Stimulated activated effector memory CD8-positive, alpha-beta T cell treated with anti-CD3 and anti-CD28 coated beads, Interleukin-12 subunit alpha, Interleukin-12 subunit beta, amount 100 ng/mL, for 72 hours (primary cell): ENCODE measurements at regions not wholly inside any gene's neighbourhood (a gene's known extent, or its start where the extent isn't known, plus 50 kb on each side); places are given as distances from the start of the nearest gene placed in this dataset.
"Not testable (repeated sequence)": the region's sequence is repeated elsewhere in the genome, so short reads cannot be mapped to it uniquely, and the experiment has no call there.

Source experiments
- ATAC-seq: fragments of 150-1000 bp; cut with Tn5 transposase; 2 replicates; pipeline ENCODE4 v1.10.0; 2021
- DNase-seq, 2 donors: peaks; one replicate each; pipeline ENCODE4 v3.0.0; 2021 to 2022; ENCODE audit warnings: low spot score in 2 of 2
- H3K27ac Mint-ChIP-seq: one replicate; pipeline ENCODE4 v1.8.0; 2022; ENCODE audit warnings: mild to moderate bottlenecking, mixed read lengths
- H3K36me3 Mint-ChIP-seq: one replicate; pipeline ENCODE4 v1.8.0; 2022; ENCODE audit warnings: mild to moderate bottlenecking, mixed read lengths
- H3K4me1 Mint-ChIP-seq: one replicate; pipeline ENCODE4 v1.8.0; 2022; ENCODE audit warnings: mixed read lengths
- H3K4me3 Mint-ChIP-seq: one replicate; pipeline ENCODE4 v1.8.0; 2022; ENCODE audit warnings: mild to moderate bottlenecking, mixed read lengths
- H3K9me3 Mint-ChIP-seq: one replicate; pipeline ENCODE4 v1.8.0; 2022; ENCODE audit warnings: mixed read lengths

DNA sequence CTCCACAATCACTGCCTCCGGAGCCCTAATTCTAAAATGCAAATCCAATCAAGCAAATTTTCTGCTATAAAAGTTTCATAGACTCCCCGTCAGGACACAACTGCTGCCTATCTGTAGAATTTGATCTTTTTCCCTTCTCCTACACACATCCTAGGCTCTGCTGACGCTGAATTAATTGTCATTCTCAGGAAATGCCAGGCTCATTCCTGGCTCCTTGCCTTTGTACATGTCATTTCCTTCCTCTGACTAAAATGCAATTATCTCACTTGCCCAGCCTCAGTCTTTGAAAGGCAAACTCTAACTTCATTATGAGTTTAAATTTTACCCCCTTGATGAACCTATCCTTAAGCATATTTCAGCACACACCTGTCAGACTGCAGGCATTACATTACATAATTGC is 844.9 kb upstream of the CRIM1 start:
- peaks cover 11% of the 10 kb centered on the region for H3K9me3 Mint-ChIP-seq
- no peak for ATAC-seq

DNA sequence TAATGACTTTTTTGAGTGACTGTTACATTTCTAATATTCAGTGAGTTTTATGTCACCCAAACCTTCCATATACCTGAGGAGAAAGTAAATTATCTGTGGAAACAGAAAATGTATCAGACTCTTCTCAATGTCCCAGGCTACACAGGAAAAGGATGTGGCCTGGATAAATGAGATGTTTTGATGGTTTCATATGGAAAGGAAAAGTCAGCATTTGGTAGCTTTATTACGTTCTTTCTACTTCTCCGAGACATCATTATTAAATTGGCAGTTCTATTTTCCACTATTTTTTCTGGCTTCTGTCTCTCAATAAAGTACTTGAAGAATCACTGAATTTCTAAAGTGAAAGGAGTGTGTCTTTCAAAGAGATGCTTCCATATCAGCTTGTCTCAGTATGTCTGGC is 847.0 kb upstream of the CRIM1 start:
- Mint-ChIP-seq H3K4me1 (no peaks in the 10 kb centered on the region), H3K4me3 (no peak overlapping the region), H3K27ac (no peak overlapping the region), H3K36me3 (no peaks in the 10 kb centered on the region), H3K9me3 (peaks cover 7% of the 10 kb centered on the region)
- DNase-seq (no peak), ATAC-seq (no peak)

More for the DNA sequence above, 844.9 kb upstream of the CRIM1 start:
- Mint-ChIP-seq H3K4me3 (no peak overlapping the region), H3K36me3 (no peaks in the 10 kb centered on the region), H3K4me1 (no peaks in the 10 kb centered on the region), H3K27ac (no peak overlapping the region)
- DNase-seq, result no peak

- H3K4me1 Mint-ChIP-seq, result no peaks in the 10 kb centered on the region
Measured at GRCh38 chr2:35504419-35504818, 851.2 kb upstream of the CRIM1 start.

GRCh38 chr2:35503738-35504199 is 851.8 kb upstream of the CRIM1 start:
- H3K4me3 Mint-ChIP-seq, result no peak overlapping the region
- peaks cover 4% of the 10 kb centered on the region for H3K9me3 Mint-ChIP-seq
- DNase-seq, result no peak
- no peak overlapping the region for H3K27ac Mint-ChIP-seq
- no peaks in the 10 kb centered on the region for H3K4me1 Mint-ChIP-seq
- H3K36me3 Mint-ChIP-seq, result no peaks in the 10 kb centered on the region
- ATAC-seq, result no peak

More at GRCh38 chr2:35504419-35504818, 851.2 kb upstream of the CRIM1 start:
- ATAC-seq (no peak), DNase-seq (no peak)
- no peak overlapping the region for H3K4me3 Mint-ChIP-seq
- no peak overlapping the region for H3K27ac Mint-ChIP-seq
- H3K9me3 Mint-ChIP-seq, result peaks cover 4% of the 10 kb centered on the region
- H3K36me3 Mint-ChIP-seq, result no peaks in the 10 kb centered on the region

GRCh38 chr2:35503311-35503710 is 852.3 kb upstream of the CRIM1 start:
- Mint-ChIP-seq H3K27ac (no peak overlapping the region), H3K4me1 (no peaks in the 10 kb centered on the region), H3K36me3 (no peaks in the 10 kb centered on the region), H3K9me3 (peaks cover 4% of the 10 kb centered on the region), H3K4me3 (no peak overlapping the region)
- DNase-seq (no peak), ATAC-seq (no peak)

- Mint-ChIP-seq H3K36me3 (no peaks in the 10 kb centered on the region), H3K27ac (no peak overlapping the region), H3K9me3 (peaks cover 2% of the 10 kb centered on the region), H3K4me1 (no peaks in the 10 kb centered on the region), H3K4me3 (no peak overlapping the region)
- DNase-seq (no peak), ATAC-seq (no peak)
Measured at GRCh38 chr2:35501076-35501475, 854.5 kb upstream of the CRIM1 start.

DNA sequence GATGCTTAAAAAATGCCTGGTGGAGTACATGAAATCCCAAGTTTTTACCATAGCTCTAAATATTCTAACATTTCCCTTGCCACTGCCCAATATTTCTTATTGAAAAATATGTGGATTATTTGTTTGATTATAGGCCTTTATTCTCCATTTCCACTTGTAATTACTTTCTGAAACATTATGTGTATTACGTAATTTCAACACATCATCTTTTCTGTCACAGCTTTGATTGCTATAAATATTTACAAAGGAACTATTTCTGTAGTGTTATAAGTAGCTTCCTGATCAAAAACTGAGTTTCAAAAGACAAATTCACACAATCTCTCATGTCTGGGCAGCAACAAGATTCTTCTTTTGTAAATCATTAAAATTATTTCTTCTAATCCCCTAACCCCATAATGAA is 859.6 kb upstream of the CRIM1 start:
- Mint-ChIP-seq H3K27ac (no peak overlapping the region), H3K4me1 (no peaks in the 10 kb centered on the region), H3K9me3 (no peaks in the 10 kb centered on the region), H3K36me3 (no peaks in the 10 kb centered on the region), H3K4me3 (no peak overlapping the region)
- DNase-seq (no peak), ATAC-seq (no peak)

- Mint-ChIP-seq H3K4me3 (no peak overlapping the region), H3K27ac (no peak overlapping the region), H3K4me1 (no peaks in the 10 kb centered on the region), H3K36me3 (no peaks in the 10 kb centered on the region), H3K9me3 (no peaks in the 10 kb centered on the region)
- DNase-seq (no peak), ATAC-seq (no peak)
Measured at GRCh38 chr2:35495182-35495581, 860.4 kb upstream of the CRIM1 start.

DNA sequence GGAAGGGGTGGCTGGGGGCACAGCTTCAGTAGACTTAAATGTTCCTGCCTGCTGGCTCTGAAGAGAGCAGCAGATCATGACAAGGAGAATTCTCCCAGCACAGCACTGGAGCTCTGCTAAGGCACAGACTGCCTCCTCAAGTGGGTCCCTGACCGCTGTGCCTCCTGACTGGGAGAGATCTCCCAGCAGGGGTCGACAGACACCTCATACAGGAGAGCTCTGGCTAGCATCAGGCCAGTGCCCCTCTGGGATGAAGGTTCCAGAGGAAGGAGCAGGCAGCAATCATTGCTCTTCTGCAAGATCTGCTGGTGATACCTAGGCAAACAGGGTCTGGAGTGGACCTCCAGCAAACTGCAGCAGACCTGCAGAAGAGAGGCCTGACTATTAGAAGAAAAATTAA is 877.5 kb upstream of the CRIM1 start:
- not testable (repeated sequence) for DNase-seq, H3K4me3 Mint-ChIP-seq, H3K36me3 Mint-ChIP-seq, H3K27ac Mint-ChIP-seq, ATAC-seq, H3K4me1 Mint-ChIP-seq
- peaks cover 14% of the 10 kb centered on the region for H3K9me3 Mint-ChIP-seq

- no peaks in the 10 kb centered on the region for H3K4me1 Mint-ChIP-seq
- H3K9me3 Mint-ChIP-seq, result peaks cover 2% of the 10 kb centered on the region
- no peak overlapping the region for H3K27ac Mint-ChIP-seq
- H3K4me3 Mint-ChIP-seq, result no peak overlapping the region
- no peak for ATAC-seq
- no peak for DNase-seq
- no peaks in the 10 kb centered on the region for H3K36me3 Mint-ChIP-seq
Measured at GRCh38 chr2:35468245-35468644, 887.3 kb upstream of the CRIM1 start.

DNA sequence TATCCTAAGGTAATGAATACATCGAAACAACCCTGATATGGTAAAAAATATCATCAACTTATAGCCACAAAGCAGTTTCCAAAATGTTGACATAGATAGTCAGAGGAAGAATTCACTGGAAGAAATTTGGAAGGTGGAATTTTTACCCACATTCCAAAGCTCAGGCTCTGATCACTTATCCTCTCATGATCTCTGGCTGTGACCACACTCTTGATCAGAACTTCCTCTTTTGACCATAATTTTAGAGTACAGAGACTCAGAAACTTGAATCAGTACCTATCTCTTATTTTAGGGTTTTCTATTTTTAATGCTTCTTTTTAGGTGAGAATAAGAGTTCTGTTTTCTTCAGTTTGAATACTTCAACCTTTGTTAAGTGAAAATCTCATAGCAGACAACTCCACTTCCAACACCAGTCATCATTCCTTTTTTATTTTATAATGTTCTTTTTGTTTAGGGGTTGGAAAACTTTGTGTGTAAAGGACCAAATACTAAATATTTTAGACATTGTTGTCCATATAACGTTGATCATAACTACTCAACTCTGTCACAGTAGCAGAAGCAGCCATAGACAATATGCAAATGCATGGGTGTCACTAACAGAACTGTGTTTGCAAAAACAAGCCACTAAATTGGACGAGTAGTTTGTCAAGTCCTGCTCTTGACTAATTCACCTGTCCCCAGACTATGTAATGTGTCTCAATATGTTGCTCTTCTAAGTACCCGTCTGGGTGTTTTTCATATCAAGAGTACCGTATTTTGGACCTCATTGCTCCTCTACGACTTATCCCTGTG is 891.6 kb upstream of the CRIM1 start:
- no peak overlapping the region for H3K4me3 Mint-ChIP-seq
- H3K4me1 Mint-ChIP-seq, result no peaks in the 10 kb centered on the region
- H3K9me3 Mint-ChIP-seq, result peaks cover 2% of the 10 kb centered on the region
- ATAC-seq, result no peak
- no peaks in the 10 kb centered on the region for H3K36me3 Mint-ChIP-seq
- DNase-seq, result no peak
- no peak overlapping the region for H3K27ac Mint-ChIP-seq

- ATAC-seq, result no peak
- H3K27ac Mint-ChIP-seq, result no peak overlapping the region
- no peaks in the 10 kb centered on the region for H3K9me3 Mint-ChIP-seq
- no peaks in the 10 kb centered on the region for H3K36me3 Mint-ChIP-seq
- H3K4me3 Mint-ChIP-seq, result no peak overlapping the region
- DNase-seq, result no peak
- H3K4me1 Mint-ChIP-seq, result no peaks in the 10 kb centered on the region
Measured at GRCh38 chr2:35462226-35462998, 893.2 kb upstream of the CRIM1 start.

DNA sequence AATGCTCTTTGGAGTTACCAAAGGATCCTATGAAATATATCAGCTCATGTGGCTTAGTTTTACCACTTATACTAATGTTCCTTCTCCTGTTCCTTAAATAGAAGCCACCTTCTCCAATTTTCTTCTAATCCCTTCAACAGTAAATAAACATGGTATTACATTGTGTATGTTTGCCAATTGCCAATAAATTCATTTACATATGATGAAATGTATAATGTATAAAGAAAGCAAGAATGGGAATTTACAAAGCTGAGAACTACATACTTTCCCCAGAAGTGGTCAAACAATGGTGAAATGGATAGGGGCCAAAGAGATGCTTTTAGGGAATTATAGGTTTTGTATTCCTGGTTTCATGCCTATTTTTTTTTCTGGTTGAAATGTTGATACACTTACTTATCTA is 894.2 kb upstream of the CRIM1 start:
- Mint-ChIP-seq H3K9me3 (no peaks in the 10 kb centered on the region), H3K36me3 (no peaks in the 10 kb centered on the region), H3K4me3 (no peak overlapping the region), H3K27ac (no peak overlapping the region), H3K4me1 (no peaks in the 10 kb centered on the region)
- ATAC-seq (no peak), DNase-seq (no peak)

GRCh38 chr2:35454966-35455638 is 900.5 kb upstream of the CRIM1 start:
- H3K4me3 Mint-ChIP-seq, result no peak overlapping the region
- DNase-seq, result no peak
- no peaks in the 10 kb centered on the region for H3K4me1 Mint-ChIP-seq
- H3K36me3 Mint-ChIP-seq, result no peaks in the 10 kb centered on the region
- H3K9me3 Mint-ChIP-seq, result no peaks in the 10 kb centered on the region
- ATAC-seq, result peak; percentile 21
- no peak overlapping the region for H3K27ac Mint-ChIP-seq

DNA sequence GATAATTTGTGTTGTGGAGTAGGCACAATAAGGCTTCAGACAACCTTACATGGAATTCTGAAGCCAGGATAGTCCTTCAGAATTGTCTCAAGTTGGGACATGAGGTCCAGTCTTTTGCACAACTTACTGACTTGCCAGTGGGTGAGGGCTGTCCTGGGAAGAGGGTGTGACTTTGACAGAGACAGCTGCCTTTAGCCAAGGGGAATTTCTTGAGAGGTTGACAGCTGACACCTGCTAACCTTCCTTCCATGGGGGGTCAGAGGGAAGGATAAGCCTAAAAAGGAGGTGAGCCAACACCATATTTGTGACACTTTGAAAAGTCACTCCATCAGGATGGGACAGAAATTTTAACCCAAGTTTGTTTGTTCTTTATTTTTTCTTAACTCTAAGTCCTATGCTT is 907.8 kb upstream of the CRIM1 start:
- Mint-ChIP-seq H3K36me3 (no peaks in the 10 kb centered on the region), H3K4me3 (no peak overlapping the region), H3K9me3 (no peaks in the 10 kb centered on the region), H3K4me1 (no peaks in the 10 kb centered on the region), H3K27ac (no peak overlapping the region)
- ATAC-seq (no peak), DNase-seq (no peak)
